HG03025 (cell line): ENCODE measurements at regions not wholly inside any gene's neighbourhood (a gene's known extent, or its start where the extent isn't known, plus 50 kb on each side); places are given as distances from the start of the nearest gene placed in this dataset.

ENCODE experiments used
- ATAC-seq: cut with Tn5 transposase; IDR thresholded peaks from one replicate; pipeline ENCODE4 v1.9.1; 2021; ENCODE audit warnings: mild to moderate bottlenecking, moderate library complexity; ENCODE audit not compliant: unreplicated experiment, low FRiP score

DNA sequence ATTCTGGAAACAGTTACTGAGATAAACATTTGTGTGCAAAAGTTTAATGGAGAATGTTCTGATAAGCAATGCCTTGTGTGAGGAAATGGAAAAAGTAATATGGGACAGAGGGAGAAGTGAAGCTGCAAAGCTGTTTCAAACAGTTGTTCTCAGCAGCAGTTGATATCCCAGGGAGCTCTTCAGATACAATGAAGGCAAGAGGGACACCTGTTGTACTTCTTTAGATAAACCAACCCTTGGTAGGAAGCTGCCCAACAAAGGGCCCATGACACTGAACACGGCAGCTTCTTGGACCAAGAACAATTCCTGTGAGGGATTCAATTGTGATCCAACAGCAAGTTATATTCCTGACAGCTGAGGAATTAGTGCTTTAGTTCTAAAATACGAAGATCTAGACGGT, 894.3 kb upstream of the PCDH20 start:
- no peak for ATAC-seq

- peak; percentile 99 for ATAC-seq
Measured at GRCh38 chr13:62305756-62306155, 890.1 kb upstream of the PCDH20 start.

DNA sequence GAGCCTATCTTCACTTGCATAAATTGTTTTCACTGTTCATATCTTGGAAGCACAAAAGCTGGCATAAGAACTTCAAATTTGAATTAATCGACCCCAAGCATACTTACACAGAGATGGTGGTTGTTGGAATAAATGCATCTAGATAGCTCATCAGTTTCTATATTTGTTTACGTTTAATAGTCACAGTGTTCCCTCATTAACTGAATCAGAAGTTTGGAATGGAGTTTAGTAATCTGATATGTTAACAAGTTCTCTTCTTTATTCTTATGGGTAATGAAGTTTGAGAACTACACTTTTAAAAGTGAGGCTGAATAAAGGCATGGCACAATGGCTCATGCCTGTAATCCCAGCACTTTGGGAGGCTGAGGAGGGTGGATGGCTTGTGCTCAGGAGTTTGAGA, 886.7 kb upstream of the PCDH20 start:
- ATAC-seq: no peak

DNA sequence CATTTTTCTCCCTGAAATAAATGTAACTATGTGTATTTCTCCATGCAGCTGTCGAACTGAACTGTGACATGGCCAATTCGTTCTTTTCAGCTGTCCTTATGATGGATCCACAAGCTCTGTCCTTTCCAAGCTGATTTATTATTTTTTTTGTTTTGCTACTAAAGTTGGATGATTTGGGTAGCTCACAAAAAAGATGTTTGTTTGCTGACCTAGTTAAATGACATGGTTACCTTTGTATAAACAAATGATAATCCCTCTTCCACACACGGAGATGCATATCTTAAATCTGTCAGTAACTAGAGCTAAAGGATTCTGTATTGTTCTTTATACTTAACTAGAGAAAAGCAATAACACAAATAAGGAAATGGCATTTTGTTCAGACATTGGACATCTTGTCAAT, 884.3 kb upstream of the PCDH20 start:
- ATAC-seq: no peak

GRCh38 chr13:62296812-62297211, 881.2 kb upstream of the PCDH20 start:
- no peak for ATAC-seq

DNA sequence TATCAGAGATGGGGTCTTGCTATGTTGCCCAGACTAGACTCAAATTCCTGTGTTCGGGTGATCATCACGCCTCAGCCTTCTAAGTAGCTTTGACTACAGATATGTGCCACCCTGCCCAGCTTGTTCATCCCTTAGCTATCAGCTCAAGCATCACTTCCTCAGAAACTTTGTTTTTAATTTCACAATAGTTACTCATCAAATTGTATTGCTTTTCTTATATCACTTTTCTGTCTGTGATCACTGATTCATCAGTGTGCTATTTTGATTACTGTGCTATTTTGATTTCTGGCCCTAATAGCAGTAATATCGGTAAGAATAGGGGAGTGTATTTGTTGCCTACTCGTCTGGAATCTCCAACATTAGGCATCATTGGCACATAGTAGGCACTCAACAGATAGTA, 878.6 kb upstream of the PCDH20 start:
- ATAC-seq: no peak

DNA sequence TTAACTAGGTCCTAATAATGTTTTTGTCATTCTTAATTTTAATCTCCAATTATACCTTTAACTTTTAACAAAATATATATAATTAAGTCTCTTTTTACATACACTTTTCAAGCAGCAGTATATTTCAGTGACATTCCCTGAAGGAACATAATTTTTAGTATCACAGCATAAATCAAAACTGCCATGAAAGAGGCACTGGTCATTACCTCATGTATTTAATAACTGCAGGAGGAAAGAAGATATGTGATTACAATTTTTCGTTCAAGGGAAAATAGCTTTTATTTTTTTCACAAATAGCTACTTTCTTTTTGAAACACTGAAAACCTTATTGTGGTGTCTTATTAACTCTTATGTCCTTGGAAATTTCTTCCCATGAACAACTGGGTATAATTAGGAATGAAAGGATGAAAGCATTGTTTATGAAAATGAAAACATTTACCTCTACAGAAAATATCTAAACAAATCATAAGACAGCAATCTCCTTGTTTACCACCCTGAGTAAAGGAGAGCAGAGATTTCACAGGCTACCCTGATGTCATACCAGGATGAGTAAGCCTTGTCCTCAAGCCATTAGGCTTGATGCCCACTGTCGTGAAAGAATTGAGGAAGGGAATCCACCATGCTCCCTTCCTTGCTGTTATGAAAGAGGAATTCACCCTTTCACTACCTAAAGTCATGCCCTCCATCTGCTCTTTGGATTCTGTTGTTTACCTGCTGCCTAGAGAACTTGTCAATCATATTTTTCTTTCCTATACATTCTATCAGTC, 877.2 kb upstream of the PCDH20 start:
- ATAC-seq: no peak

DNA sequence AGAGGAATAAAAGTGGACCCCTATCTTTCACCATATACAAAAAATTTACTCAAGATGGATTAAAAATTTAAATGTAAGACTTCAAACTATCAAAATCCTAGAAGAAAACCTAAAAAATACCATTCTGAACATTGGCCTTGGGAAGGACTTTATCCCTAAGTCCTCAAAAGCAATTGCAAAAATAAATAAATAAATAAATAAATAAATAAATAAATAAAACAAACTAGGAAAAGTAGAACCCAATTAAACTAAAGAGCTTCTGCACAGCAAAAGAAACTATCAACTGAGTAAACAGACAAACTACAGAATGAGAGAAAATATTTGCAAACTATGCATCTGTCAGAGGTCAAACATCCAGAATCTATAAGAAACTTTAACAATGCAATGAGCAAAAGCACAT, 874.9 kb upstream of the PCDH20 start:
- no peak for ATAC-seq

- ATAC-seq: no peak
Measured at GRCh38 chr13:62287764-62288163, 872.1 kb upstream of the PCDH20 start.

DNA sequence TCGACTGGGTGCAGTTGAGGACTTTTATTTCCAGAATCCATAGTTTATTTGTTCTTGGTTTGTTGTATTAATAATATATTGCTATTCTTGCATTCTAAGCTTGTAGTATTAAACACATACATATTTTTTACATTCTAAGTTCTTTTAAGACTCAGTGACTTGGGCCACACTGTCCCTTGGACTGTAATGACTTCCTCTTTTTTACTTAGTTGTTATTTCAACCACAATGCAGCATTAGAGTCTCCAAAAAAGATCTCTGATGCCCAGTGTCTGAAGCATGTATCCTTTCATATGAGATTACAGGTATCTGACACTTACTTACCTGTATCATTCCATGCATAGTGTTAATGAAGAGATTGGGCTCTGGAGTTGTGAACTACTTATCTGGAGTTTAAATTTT, 864.9 kb upstream of the PCDH20 start:
- peak; percentile 96 for ATAC-seq

DNA sequence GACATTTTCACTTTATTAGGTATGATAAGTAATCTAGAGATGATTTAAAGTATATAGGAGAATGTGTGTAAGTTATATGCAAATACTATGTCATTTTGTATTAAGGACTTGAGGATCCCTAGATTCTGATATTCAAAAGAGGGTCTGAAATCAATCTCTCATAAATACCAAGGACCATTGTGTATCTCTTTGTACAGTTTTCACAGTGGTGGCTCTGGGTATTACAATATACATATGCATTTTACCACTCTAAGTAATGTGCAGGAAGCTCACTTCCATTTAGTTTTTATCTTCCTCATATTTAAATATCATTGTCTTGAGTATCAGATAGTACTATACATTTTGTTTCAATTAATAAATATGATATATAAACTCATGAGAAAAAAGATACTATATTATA, 862.6 kb upstream of the PCDH20 start:
- no peak for ATAC-seq

DNA sequence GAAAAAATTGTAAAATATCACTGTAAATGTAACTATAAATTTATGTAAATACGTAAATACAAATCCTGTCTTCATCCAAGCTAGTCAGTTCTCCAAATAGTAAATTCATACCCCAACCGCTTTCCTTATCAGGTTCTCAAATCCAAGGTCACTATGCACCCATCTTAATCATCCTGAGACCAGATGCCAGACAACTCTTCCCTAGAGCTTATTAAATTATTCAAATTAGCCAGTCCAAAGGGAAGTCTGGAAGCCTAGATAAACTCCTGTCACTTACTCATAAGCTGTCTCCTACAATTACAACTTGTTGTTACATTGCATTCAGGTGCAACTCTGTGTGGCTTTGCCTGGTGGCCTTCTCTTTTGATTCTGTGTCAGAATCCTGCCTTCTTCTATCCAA, 836.1 kb upstream of the PCDH20 start:
- no peak for ATAC-seq

DNA sequence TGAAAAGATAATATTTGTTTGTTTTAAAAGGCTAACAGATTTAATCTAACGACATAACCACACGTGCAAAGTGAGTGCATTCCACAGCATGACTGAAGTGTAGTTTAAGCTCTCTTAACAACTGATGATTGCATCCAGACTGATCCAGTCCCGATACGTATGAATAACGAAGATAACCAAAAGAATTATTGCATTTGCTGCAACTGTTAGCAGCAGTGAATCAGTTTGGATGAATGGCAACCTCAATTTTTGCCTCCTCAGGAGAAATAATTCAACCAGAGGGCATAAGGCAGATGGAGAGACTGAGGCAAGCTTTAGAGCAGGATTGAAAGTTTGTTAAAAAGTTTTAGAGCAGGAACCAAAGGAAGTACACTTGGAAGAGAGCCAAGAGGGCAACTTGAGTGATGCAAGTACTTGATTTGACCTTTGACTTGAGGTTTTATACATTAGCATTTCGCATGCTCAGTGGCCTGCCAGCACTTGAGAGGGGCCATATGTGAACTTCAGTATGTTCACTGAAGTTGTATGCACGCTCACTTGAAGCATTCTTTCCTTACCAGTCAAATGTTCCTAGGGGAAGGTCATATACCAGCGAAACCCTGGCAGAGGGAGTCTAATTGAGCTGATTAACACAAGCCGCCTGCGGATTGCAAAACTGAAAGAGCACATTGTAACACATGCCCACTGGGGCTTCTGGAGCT, 835.0 kb upstream of the PCDH20 start:
- ATAC-seq: no peak

DNA sequence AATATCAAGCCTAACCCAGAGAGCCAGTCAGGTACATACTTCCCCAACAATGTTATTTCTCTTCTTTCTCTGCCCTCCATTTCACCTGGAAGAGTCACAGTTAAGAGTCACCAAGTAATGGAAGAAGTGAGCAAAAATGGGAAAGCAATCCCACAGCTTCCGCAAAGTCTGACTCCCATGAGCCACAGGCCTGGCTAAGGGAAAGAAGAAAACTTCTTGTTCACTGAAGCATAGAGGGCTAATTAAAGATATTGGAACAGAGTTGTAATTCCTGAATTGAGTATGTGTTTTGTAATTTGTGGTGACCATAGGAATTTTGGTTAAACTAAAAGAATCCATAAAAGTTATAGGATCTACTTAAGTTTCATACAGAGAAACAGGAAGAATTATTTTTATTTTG, 830.9 kb upstream of the PCDH20 start:
- ATAC-seq: no peak

- ATAC-seq: no peak
Measured at GRCh38 chr13:62243106-62243505, 827.5 kb upstream of the PCDH20 start.

DNA sequence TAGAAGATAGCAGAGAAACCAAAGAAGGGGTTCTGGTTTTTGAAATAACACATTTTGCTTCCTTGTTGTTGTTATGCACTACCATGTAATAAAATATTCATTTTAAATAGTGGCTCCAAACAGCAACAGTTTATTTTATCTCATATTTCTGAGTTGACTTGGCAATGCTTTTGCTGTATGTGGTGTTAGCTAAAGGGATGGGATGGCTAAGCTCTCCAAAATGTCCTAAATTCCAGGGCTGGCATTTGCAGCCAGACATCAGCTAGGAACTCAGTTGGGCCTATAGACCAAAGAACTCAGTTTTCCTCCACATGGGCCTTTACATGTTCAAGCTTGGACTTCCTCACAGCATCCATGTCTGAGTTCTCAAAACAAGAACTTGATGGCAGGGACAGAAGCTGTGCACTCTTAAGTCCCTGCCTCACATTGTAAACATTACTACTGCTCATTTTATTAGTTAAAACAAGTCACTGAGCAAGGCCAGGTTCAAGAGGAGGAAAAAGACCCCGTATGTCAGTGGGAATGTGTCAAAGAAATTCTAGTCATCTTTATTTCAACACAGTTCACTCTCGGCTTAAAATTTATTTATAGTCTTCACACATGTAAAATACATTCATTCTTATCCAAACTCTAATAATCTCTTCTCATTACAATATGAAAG, 819.3 kb upstream of the PCDH20 start:
- no peak for ATAC-seq

GRCh38 chr13:62210951-62211350, 795.3 kb upstream of the PCDH20 start:
- ATAC-seq: no peak

DNA sequence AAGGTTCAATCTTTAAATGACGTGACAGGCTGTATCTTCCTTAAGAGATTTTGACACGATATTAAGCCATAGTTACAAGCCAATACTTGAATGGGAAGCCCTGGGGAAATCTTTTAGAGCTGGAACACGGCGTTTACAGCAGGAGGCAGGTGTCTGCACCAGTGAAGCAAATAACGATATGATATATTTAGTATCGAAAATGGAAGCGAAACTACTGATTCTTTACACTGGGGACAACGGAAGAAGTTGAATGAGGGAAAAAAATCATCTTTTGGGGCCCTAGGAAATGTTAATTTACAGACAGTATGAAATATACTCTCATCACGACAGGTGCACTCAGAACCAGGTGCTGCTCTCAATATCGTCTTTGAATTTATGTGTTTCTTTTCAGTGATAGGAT, 793.9 kb upstream of the PCDH20 start:
- ATAC-seq: peak; percentile 86

GRCh38 chr13:62207388-62207787, 791.7 kb upstream of the PCDH20 start:
- ATAC-seq: no peak

DNA sequence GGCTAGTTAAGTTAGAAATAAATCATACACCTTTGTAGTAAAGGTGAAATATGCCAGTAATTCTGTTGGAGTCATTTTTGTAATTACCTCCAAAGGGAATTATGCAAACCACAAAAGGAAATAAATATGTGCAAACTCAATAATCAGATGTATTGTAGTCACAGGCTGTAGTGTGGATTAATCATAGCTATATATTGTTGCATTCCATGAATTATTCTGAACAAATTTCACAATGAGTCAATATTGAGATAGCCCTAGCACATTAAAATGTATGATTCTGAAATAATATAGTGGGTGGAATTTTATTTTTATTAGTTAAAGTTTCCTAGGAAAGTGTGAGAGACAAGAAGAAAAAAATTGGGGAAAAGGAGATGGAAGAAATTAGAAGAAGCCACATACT, 790.5 kb upstream of the PCDH20 start:
- ATAC-seq: no peak

DNA sequence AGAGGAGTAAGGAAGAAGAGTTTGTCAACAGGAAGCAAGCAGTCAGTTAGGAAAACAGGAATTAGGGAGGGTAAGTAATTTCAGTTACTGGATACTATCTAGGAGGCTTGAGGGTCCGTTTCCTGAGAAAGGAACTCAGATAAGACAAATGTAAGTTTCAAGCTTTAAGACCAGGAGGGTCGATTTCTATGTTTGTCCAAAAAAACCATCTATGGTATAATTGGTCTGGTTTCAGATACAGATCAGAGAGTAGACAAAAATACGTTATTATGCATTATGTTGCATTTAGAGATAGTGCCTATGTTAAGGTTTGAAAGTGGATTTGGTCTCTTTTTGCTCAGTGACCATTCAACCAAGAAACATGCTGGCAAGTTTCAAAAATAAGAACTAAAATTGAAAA, 789.6 kb upstream of the PCDH20 start:
- no peak for ATAC-seq

- no peak for ATAC-seq
Measured at GRCh38 chr13:62194371-62194770, 778.7 kb upstream of the PCDH20 start.
